PC-3 (cell line): ENCODE measurements at regions not wholly inside any gene's neighbourhood (a gene's known extent, or its start where the extent isn't known, plus 50 kb on each side); places are given as distances from the start of the nearest gene placed in this dataset.

Source experiments
- CTCF ChIP-seq: fragments of 300-600 bp; sonication (generic); conservative IDR thresholded peaks from 2 replicates; pipeline ENCODE4 v1.5.1; 2017; ENCODE audit warnings: antibody characterized with exemption, low read depth, mild to moderate bottlenecking, low read length
- EZH2 ChIP-seq: fragments of 300-600 bp; sonication (generic); IDR thresholded peaks from one replicate; pipeline ENCODE4 v1.6.1; 2017; ENCODE audit warnings: antibody characterized with exemption, mild to moderate bottlenecking, low read length; ENCODE audit not compliant: unreplicated experiment

DNA sequence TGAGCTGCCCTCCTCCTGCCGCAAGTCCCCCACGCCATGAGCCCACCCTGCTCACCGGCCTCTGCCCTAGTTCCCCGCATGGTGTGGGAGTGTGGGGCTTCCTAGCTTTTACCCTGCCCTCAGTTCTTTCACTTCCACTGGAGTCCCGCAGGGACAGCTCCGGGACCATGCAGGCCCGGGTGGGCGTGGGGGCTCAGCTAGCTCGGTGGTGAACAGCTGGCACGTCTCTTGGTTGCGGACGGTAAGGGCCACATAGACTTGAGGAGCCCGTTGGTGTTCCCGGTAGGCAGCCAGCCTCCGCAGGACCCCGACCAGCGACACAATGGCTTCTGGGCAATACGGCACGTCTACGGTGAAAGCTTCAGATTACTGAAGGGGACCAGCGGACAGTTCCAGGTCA lies 108.9 kb upstream of the CCZ1B start:
- TF ChIP-seq CTCF = no peak
- no peak for TF ChIP-seq EZH2
